Fibroblast of lung (primary cell): ENCODE measurements at regions not wholly inside any gene's neighbourhood (a gene's known extent, or its start where the extent isn't known, plus 50 kb on each side); places are given as distances from the start of the nearest gene placed in this dataset.

Experiments used
- DNase-seq, 2 donors: peaks; one replicate each; pipeline versions ENCODE4 v3.0.0 to v3.0.0-alpha.2; 2010; ENCODE audit warnings: low read depth in 2 of 2
- H2AFZ ChIP-seq: 2 replicates; pipeline ENCODE4 v1.5.1; 2012; ENCODE audit warnings: low read length, control low read depth, inconsistent platforms
- H3K27ac ChIP-seq: 2 replicates; pipeline ENCODE4 v1.5.1; 2011; ENCODE audit warnings: low read length, control low read depth; ENCODE audit not compliant: insufficient read depth
- H3K27me3 ChIP-seq: 2 replicates; pipeline ENCODE4 v1.5.1; 2011; ENCODE audit warnings: mild to moderate bottlenecking, low read length; ENCODE audit not compliant: control insufficient read depth, insufficient read depth
- H3K36me3 ChIP-seq: 2 replicates; pipeline ENCODE4 v1.5.1; 2011; ENCODE audit warnings: low read length; ENCODE audit not compliant: control insufficient read depth, insufficient read depth
- H3K4me1 ChIP-seq: 2 replicates; pipeline ENCODE4 v1.5.1; 2011; ENCODE audit warnings: low read length; ENCODE audit not compliant: control insufficient read depth, insufficient read depth; ENCODE audit errors: extremely low read depth
- H3K4me2 ChIP-seq: 2 replicates; pipeline ENCODE4 v1.5.1; 2011; ENCODE audit warnings: low read length, control low read depth; ENCODE audit not compliant: insufficient read depth; ENCODE audit errors: extremely low read depth
- H3K4me3 ChIP-seq, 4 experiments: fragments of 200-600 bp in 1 of 4; sonication (generic) in 1 of 4; replicated peaks in 1 of 4; 2 replicates each; pipeline ENCODE4 v1.5.1; 2011 to 2016; ENCODE audit warnings: low read length in 4 of 4, low read depth in 3 of 4, mild to moderate bottlenecking in 3 of 4, control low read depth in 2 of 4, inconsistent platforms in 1 of 4, mixed read lengths in 1 of 4; ENCODE audit not compliant: insufficient read depth in 1 of 4; ENCODE audit errors: control extremely low read depth in 1 of 4
- H3K79me2 ChIP-seq: 2 replicates; pipeline ENCODE4 v1.5.1; 2012; ENCODE audit warnings: mild to moderate bottlenecking, low read length, inconsistent platforms; ENCODE audit not compliant: control insufficient read depth, insufficient read depth
- H3K9ac ChIP-seq: 2 replicates; pipeline ENCODE4 v1.5.1; 2011; ENCODE audit warnings: mild to moderate bottlenecking, low read length, control low read depth; ENCODE audit not compliant: insufficient read depth
- H3K9me3 ChIP-seq: 2 replicates; pipeline ENCODE4 v1.5.1; 2012; ENCODE audit warnings: low read depth, low read length; ENCODE audit not compliant: control insufficient read depth, insufficient read depth
- H4K20me1 ChIP-seq: 2 replicates; pipeline ENCODE4 v1.5.1; 2011; ENCODE audit warnings: low read length; ENCODE audit not compliant: control insufficient read depth, insufficient read depth; ENCODE audit errors: extremely low read depth
- CTCF ChIP-seq, 2 donors: IDR thresholded peaks in 1 of 2; conservative IDR thresholded peaks in 1 of 2; 1 replicate in 1 of 2; 2 replicates in 1 of 2; pipeline ENCODE4 v1.5.1; 2011 to 2012; ENCODE audit warnings: low read length in 2 of 2, control low read depth in 1 of 2, inconsistent platforms in 1 of 2, low read depth in 1 of 2, mild to moderate bottlenecking in 1 of 2
- EZH2 ChIP-seq: IDR thresholded peaks from 2 replicates; pipeline ENCODE4 v1.5.1; 2012; ENCODE audit warnings: low read length, control low read depth, mild to moderate bottlenecking; ENCODE audit errors: missing control alignments

GRCh38 chr12:24478254-24478653, 470.6 kb downstream of the BCAT1 start:
- TF ChIP-seq CTCF (conservative IDR thresholded peaks at IDR 0.05 in 1 of 2, IDR thresholded peaks at IDR 0.05 in 1 of 2; ENCODE audit: low read depth in 1 of 2, low read length in 2 of 2) (no peak), EZH2 (no peak)
- no peaks in the 10 kb centered on the region for H3K27me3 ChIP-seq
- peaks cover 2% of the 10 kb centered on the region for H3K79me2 ChIP-seq
- H2AFZ ChIP-seq = no peak overlapping the region
- H3K27ac ChIP-seq = no peak overlapping the region
- H4K20me1 ChIP-seq = no peaks in the 10 kb centered on the region
- H3K9me3 ChIP-seq = no peaks in the 10 kb centered on the region
- H3K4me1 ChIP-seq = peaks cover 4% of the 10 kb centered on the region
- H3K36me3 ChIP-seq = no peaks in the 10 kb centered on the region
- peak in 1 of 2 donors; percentile 30 for DNase-seq
- H3K4me3 ChIP-seq = no peak overlapping the region
- H3K4me2 ChIP-seq = no peak overlapping the region
- no peak overlapping the region for H3K9ac ChIP-seq

DNA sequence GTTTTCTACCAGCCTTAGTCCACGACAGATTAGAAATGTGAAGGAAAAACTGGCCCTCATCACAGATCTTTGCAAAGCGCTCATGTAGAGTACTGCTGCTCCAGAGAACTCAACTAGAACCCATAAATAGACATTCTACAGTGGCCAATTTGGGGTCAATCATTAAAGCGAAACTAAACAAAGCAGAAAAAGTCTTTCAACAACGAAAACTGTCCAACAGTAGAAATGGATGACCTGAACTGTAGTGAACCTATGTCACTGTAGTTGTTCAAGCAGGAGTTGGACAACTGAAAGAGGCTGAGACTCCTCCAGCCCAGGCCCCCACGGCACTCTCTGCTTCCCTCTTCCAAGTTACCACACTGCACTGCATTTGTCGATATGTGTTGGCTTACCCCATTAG, 472.6 kb downstream of the BCAT1 start:
- Histone ChIP-seq H4K20me1 (no peaks in the 10 kb centered on the region), H2AFZ (no peak overlapping the region), H3K4me3 (no peak overlapping the region), H3K4me2 (peak overlapping the region; percentile 30), H3K79me2 (no peaks in the 10 kb centered on the region), H3K27ac (no peak overlapping the region), H3K9me3 (no peaks in the 10 kb centered on the region), H3K27me3 (no peaks in the 10 kb centered on the region), H3K4me1 (peaks cover 3% of the 10 kb centered on the region), H3K9ac (no peak overlapping the region), H3K36me3 (no peaks in the 10 kb centered on the region)
- no peak for DNase-seq
- TF ChIP-seq CTCF (conservative IDR thresholded peaks at IDR 0.05 in 1 of 2, IDR thresholded peaks at IDR 0.05 in 1 of 2; ENCODE audit: low read depth in 1 of 2, low read length in 2 of 2) = no peak
- no peak for TF ChIP-seq EZH2

DNA sequence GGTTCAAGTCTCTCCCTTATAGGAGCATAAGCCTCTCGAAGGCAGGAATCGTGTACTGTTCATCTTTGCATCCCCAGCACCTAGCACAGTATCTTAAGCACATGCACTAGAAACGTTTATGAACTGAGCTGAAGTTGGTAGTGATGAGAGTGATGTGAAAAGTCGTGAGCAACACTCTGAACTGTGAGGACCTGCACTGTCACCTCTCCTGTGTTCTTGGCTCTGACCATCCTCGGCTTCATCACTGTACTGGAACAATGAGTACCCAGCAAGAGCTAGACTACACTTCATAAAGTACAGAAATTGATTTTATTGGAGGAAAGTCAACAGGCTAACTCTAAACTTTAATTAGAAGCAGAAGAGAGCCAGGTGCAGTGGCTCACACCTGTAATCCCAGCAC, 473.6 kb downstream of the BCAT1 start:
- no peak overlapping the region for H3K9ac ChIP-seq
- H3K27ac ChIP-seq = no peak overlapping the region
- H3K79me2 ChIP-seq = no peaks in the 10 kb centered on the region
- H3K9me3 ChIP-seq = no peaks in the 10 kb centered on the region
- H3K4me3 ChIP-seq = no peak overlapping the region
- no peak overlapping the region for H3K4me2 ChIP-seq
- no peak for DNase-seq
- H3K36me3 ChIP-seq = no peaks in the 10 kb centered on the region
- no peak overlapping the region for H2AFZ ChIP-seq
- TF ChIP-seq EZH2 = no peak
- no peak for TF ChIP-seq CTCF (conservative IDR thresholded peaks at IDR 0.05 in 1 of 2, IDR thresholded peaks at IDR 0.05 in 1 of 2; ENCODE audit: low read depth in 1 of 2, low read length in 2 of 2)
- H4K20me1 ChIP-seq = no peaks in the 10 kb centered on the region
- H3K4me1 ChIP-seq = peaks cover 3% of the 10 kb centered on the region
- H3K27me3 ChIP-seq = no peaks in the 10 kb centered on the region
